ENCODE measurements at regions not wholly inside any gene's neighbourhood (a gene's known extent, or its start where the extent isn't known, plus 50 kb on each side); places are given as distances from the start of the nearest gene placed in this dataset.
"Not testable (repeated sequence)": the region's sequence is repeated elsewhere in the genome, so short reads cannot be mapped to it uniquely, and the experiment has no call there.

GRCh38 chr5:120155873-120156272 lies 308.2 kb upstream of the PRR16 start:
- DNase-seq: peak; percentile 25

GRCh38 chr5:120158211-120158610 lies 305.9 kb upstream of the PRR16 start:
- DNase-seq: no peak

- DNase-seq: no peak
Observed at GRCh38 chr5:120159155-120159554, 304.9 kb upstream of the PRR16 start.

GRCh38 chr5:120160124-120160895 lies 303.8 kb upstream of the PRR16 start:
- DNase-seq: no peak

GRCh38 chr5:120162321-120162720 lies 301.8 kb upstream of the PRR16 start:
- no peak for DNase-seq

- no peak for DNase-seq
Observed at GRCh38 chr5:120164037-120164436, 300.1 kb upstream of the PRR16 start.

GRCh38 chr5:120164986-120165385 lies 299.1 kb upstream of the PRR16 start:
- no peak for DNase-seq

GRCh38 chr5:120173125-120173524 lies 291.0 kb upstream of the PRR16 start:
- DNase-seq: no peak

GRCh38 chr5:120174089-120174488 lies 290.0 kb upstream of the PRR16 start:
- DNase-seq: no peak

GRCh38 chr5:120181238-120181637 lies 282.9 kb upstream of the PRR16 start:
- DNase-seq: not testable (repeated sequence)

GRCh38 chr5:120194650-120195049 lies 269.4 kb upstream of the PRR16 start:
- DNase-seq: not testable (repeated sequence)

- DNase-seq: no peak
Observed at GRCh38 chr5:120199559-120199958, 264.5 kb upstream of the PRR16 start.

GRCh38 chr5:120207129-120207528 lies 257.0 kb upstream of the PRR16 start:
- no peak for DNase-seq

- no peak for DNase-seq
Observed at GRCh38 chr5:120217001-120217400, 247.1 kb upstream of the PRR16 start.

GRCh38 chr5:120219988-120220387 lies 244.1 kb upstream of the PRR16 start:
- DNase-seq: no peak

- no peak for DNase-seq
Observed at GRCh38 chr5:120225524-120225923, 238.6 kb upstream of the PRR16 start.

- no peak for DNase-seq
Observed at GRCh38 chr5:120228262-120229031, 235.7 kb upstream of the PRR16 start.

GRCh38 chr5:120229036-120229435 lies 235.1 kb upstream of the PRR16 start:
- DNase-seq: no peak

- no peak for DNase-seq
Observed at GRCh38 chr5:120231563-120231962, 232.5 kb upstream of the PRR16 start.

GRCh38 chr5:120236360-120236759 lies 227.7 kb upstream of the PRR16 start:
- DNase-seq: no peak

GRCh38 chr5:120239086-120239485 lies 225.0 kb upstream of the PRR16 start:
- DNase-seq: no peak

GRCh38 chr5:120240706-120241105 lies 223.4 kb upstream of the PRR16 start:
- DNase-seq: no peak

- no peak for DNase-seq
Observed at GRCh38 chr5:120241400-120241799, 222.7 kb upstream of the PRR16 start.

GRCh38 chr5:120251898-120252297 lies 212.2 kb upstream of the PRR16 start:
- no peak for DNase-seq
